ENCODE measurements at regions not wholly inside any gene's neighbourhood (a gene's known extent, or its start where the extent isn't known, plus 50 kb on each side); places are given as distances from the start of the nearest gene placed in this dataset.

- TF ChIP-seq, protein P1, sequence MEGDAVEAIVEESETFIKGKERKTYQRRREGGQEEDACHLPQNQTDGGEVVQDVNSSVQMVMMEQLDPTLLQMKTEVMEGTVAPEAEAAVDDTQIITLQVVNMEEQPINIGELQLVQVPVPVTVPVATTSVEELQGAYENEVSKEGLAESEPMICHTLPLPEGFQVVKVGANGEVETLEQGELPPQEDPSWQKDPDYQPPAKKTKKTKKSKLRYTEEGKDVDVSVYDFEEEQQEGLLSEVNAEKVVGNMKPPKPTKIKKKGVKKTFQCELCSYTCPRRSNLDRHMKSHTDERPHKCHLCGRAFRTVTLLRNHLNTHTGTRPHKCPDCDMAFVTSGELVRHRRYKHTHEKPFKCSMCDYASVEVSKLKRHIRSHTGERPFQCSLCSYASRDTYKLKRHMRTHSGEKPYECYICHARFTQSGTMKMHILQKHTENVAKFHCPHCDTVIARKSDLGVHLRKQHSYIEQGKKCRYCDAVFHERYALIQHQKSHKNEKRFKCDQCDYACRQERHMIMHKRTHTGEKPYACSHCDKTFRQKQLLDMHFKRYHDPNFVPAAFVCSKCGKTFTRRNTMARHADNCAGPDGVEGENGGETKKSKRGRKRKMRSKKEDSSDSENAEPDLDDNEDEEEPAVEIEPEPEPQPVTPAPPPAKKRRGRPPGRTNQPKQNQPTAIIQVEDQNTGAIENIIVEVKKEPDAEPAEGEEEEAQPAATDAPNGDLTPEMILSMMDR (IDR thresholded peaks at IDR 0.05; ENCODE audit: insufficient read depth, low read length, poor library complexity, severe bottlenecking), result no peak
- H3K4me3 ChIP-seq (replicated peaks; ENCODE audit: low read depth, low read length), result no peak overlapping the region
- H3K36me3 ChIP-seq (ENCODE audit: control insufficient read depth, insufficient read depth, low read length), result no peaks in the 10 kb centered on the region
- H3K27me3 ChIP-seq (replicated peaks; ENCODE audit: control insufficient read depth, insufficient read depth, low read length), result no peaks in the 10 kb centered on the region
- no peak for DNase-seq (ENCODE audit: extremely low read depth, insufficient read length)
Observed at GRCh38 chr6:21539621-21540100, 53.9 kb upstream of the SOX4 start.
